ENCODE measurements at regions not wholly inside any gene's neighbourhood (a gene's known extent, or its start where the extent isn't known, plus 50 kb on each side); places are given as distances from the start of the nearest gene placed in this dataset.

DNA sequence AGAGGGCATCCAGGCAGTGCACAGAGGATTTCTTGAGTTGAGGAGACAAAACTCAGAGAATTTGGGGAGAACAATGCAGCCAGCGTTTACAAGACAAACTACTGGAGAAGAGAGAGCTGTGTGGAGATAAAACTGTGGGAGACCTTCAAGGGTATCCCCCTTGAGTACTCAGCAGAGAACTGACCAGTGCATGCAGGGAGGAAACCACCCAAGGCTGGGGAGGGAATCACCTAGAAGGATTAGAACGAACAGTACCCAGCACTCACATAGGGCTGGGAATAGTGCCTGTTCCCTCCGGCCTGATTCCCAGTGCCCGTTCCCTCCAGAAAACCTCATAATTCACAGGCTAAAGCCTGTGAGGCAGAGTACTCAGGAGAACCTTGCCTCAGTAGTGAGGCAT, 61.9 kb upstream of the YPEL5 start:
- no peak for TF ChIP-seq FOXM1 (IDR thresholded peaks at IDR 0.05; ENCODE audit: borderline replicate concordance, low read depth)
- TF ChIP-seq YY1 (IDR thresholded peaks at IDR 0.05; ENCODE audit: low read depth) = no peak
